ENCODE measurements at regions not wholly inside any gene's neighbourhood (a gene's known extent, or its start where the extent isn't known, plus 50 kb on each side); places are given as distances from the start of the nearest gene placed in this dataset.

DNA sequence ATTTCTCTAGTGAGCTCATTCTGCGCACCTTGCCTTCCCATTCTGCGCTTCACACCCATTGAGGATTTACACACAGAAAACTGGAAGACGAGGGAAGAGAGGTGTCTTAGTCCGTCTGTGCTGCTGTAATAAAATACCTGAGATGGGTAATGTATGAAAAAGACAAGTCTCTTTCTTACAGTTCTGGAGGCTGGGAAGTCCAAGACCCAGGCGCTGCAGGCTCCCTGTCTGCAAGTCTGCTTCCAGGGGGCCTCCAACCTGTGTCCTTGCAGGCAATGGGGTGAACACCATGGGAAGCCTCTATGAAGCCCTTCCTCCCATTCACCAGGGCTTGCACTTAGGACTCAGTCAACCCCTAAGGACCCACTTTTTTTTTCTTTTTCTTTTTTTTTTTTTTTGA is 245.0 kb downstream of the AUH start:
- TF ChIP-seq POLR2A (IDR thresholded peaks at IDR 0.05; ENCODE audit: low read length) (no peak), GATA1 (IDR thresholded peaks at IDR 0.05; ENCODE audit: low read depth, low read length) (no peak)
